SH-SY5Y (cell line): ENCODE measurements at regions not wholly inside any gene's neighbourhood (a gene's known extent, or its start where the extent isn't known, plus 50 kb on each side); places are given as distances from the start of the nearest gene placed in this dataset.

ENCODE experiments used
- GATA2 ChIP-seq: IDR thresholded peaks from 2 replicates; pipeline ENCODE4 v1.6.1; 2011; ENCODE audit warnings: mild to moderate bottlenecking, low read depth, low read length
- GATA3 ChIP-seq: IDR thresholded peaks from 2 replicates; pipeline ENCODE4 v1.6.1; 2011; ENCODE audit warnings: low read depth, mild to moderate bottlenecking, low read length, moderate library complexity

- TF ChIP-seq GATA2 (no peak), GATA3 (no peak)
Measured at GRCh38 chr17:71724339-71724738, 396.5 kb upstream of the SOX9 start.
